HG03135 (cell line): ENCODE measurements at regions not wholly inside any gene's neighbourhood (a gene's known extent, or its start where the extent isn't known, plus 50 kb on each side); places are given as distances from the start of the nearest gene placed in this dataset.

ENCODE experiments used
- ATAC-seq: cut with Tn5 transposase; IDR thresholded peaks from one replicate; pipeline ENCODE4 v1.9.1; 2021; ENCODE audit warnings: mild to moderate bottlenecking, moderate library complexity; ENCODE audit not compliant: unreplicated experiment

GRCh38 chr3:94665922-94666321, 603.1 kb downstream of the NSUN3 start:
- no peak for ATAC-seq

GRCh38 chr3:94671078-94671477, 608.2 kb downstream of the NSUN3 start:
- ATAC-seq: no peak

GRCh38 chr3:94673876-94674275, 611.0 kb downstream of the NSUN3 start:
- ATAC-seq: no peak

- ATAC-seq: no peak
Measured at GRCh38 chr3:94686208-94686607, 623.3 kb downstream of the NSUN3 start.

GRCh38 chr3:94693997-94694640, 631.3 kb downstream of the NSUN3 start:
- ATAC-seq: no peak

- ATAC-seq: no peak
Measured at GRCh38 chr3:94694894-94695293, 632.0 kb downstream of the NSUN3 start.

- no peak for ATAC-seq
Measured at GRCh38 chr3:94704467-94704866, 641.6 kb downstream of the NSUN3 start.

GRCh38 chr3:94709249-94709902, 646.5 kb downstream of the NSUN3 start:
- no peak for ATAC-seq

- no peak for ATAC-seq
Measured at GRCh38 chr3:94714194-94714593, 651.3 kb downstream of the NSUN3 start.

- no peak for ATAC-seq
Measured at GRCh38 chr3:94716326-94717018, 653.6 kb downstream of the NSUN3 start.

GRCh38 chr3:94734206-94734605, 671.3 kb downstream of the NSUN3 start:
- no peak for ATAC-seq

GRCh38 chr3:94735354-94735753, 672.5 kb downstream of the NSUN3 start:
- no peak for ATAC-seq

GRCh38 chr3:94737116-94737515, 674.3 kb downstream of the NSUN3 start:
- ATAC-seq: no peak

GRCh38 chr3:94739420-94739819, 676.6 kb downstream of the NSUN3 start:
- ATAC-seq: no peak

- no peak for ATAC-seq
Measured at GRCh38 chr3:94758751-94759150, 695.9 kb downstream of the NSUN3 start.

- no peak for ATAC-seq
Measured at GRCh38 chr3:94772402-94772801, 709.5 kb downstream of the NSUN3 start.

- no peak for ATAC-seq
Measured at GRCh38 chr3:94775746-94776145, 712.9 kb downstream of the NSUN3 start.

- no peak for ATAC-seq
Measured at GRCh38 chr3:94776401-94776915, 713.6 kb downstream of the NSUN3 start.

- ATAC-seq: no peak
Measured at GRCh38 chr3:94778289-94778688, 715.4 kb downstream of the NSUN3 start.

GRCh38 chr3:94778814-94779494, 716.1 kb downstream of the NSUN3 start:
- ATAC-seq: no peak

- no peak for ATAC-seq
Measured at GRCh38 chr3:94779699-94780098, 716.8 kb downstream of the NSUN3 start.
